DND-41 (cell line): ENCODE measurements at regions not wholly inside any gene's neighbourhood (a gene's known extent, or its start where the extent isn't known, plus 50 kb on each side); places are given as distances from the start of the nearest gene placed in this dataset.

Source experiments
- EZH2 ChIP-seq: IDR thresholded peaks from 3 replicates; pipeline ENCODE4 v1.6.1; 2012; ENCODE audit warnings: borderline replicate concordance, low read depth, mild to moderate bottlenecking, moderate library complexity, low read length, inconsistent platforms; ENCODE audit not compliant: severe bottlenecking
- TF ChIP-seq, protein P1 (sequence below): IDR thresholded peaks from 2 replicates; pipeline ENCODE4 v1.5.1; 2012; ENCODE audit warnings: borderline replicate concordance, low read length, moderate library complexity, mild to moderate bottlenecking; ENCODE audit not compliant: poor library complexity, severe bottlenecking; ENCODE audit errors: extremely low read depth

DNA sequence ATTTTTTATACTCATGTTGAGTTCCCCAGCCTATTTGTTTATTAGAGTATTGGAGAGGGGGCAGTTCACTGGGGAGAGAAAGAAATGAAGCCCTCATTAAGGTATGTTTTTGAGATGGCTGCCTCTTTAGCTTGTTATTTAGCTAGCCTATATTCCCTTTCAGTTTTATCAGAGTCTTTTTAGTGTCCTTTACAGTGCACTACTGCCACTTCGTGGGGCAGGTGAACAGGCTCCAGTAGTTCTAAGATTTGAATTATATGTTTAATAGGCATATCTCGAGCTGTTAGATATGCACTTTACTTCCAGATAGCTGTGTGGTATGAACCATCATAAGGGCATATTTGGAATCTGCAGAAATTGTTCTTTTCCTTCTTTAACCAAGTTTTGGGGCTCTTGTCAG, 482.2 kb downstream of the KDM5D start:
- no peak for TF ChIP-seq EZH2
- TF ChIP-seq, protein P1, sequence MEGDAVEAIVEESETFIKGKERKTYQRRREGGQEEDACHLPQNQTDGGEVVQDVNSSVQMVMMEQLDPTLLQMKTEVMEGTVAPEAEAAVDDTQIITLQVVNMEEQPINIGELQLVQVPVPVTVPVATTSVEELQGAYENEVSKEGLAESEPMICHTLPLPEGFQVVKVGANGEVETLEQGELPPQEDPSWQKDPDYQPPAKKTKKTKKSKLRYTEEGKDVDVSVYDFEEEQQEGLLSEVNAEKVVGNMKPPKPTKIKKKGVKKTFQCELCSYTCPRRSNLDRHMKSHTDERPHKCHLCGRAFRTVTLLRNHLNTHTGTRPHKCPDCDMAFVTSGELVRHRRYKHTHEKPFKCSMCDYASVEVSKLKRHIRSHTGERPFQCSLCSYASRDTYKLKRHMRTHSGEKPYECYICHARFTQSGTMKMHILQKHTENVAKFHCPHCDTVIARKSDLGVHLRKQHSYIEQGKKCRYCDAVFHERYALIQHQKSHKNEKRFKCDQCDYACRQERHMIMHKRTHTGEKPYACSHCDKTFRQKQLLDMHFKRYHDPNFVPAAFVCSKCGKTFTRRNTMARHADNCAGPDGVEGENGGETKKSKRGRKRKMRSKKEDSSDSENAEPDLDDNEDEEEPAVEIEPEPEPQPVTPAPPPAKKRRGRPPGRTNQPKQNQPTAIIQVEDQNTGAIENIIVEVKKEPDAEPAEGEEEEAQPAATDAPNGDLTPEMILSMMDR, result no peak
